ENCODE measurements at regions not wholly inside any gene's neighbourhood (a gene's known extent, or its start where the extent isn't known, plus 50 kb on each side); places are given as distances from the start of the nearest gene placed in this dataset.
A peak's percentile ranks its signal among the peaks of the same experiment; 100 is the strongest.
"Not testable (repeated sequence)": the region's sequence is repeated elsewhere in the genome, so short reads cannot be mapped to it uniquely, and the experiment has no call there.

DNA sequence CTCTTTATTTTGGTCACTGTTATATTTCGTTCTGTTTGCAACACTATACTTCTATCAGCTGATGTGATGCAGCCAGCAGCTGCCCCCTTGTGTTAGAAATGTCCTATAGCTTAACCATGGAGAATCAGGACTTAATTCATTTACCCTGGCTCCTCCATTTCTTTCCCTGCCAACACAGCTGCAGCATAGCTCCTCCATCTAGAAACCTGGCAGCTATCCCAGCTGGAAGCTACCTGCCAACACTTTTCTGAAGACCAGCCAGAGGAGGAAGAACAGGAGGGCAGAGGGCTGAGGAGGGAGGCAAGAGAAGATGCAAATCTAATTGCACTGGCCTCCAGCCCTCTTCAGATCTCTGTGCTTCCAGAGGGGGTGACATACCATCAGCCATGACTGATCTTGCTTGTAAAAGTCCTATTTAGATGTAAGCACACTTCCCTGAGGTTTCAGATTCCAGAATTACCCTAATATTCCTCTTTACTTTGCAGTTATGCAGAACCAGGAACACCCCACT is 156.8 kb upstream of the TMEM260 start:
- no peak for DNase-seq

- no peak for DNase-seq
Measured at GRCh38 chr14:56423544-56423943, 156.1 kb upstream of the TMEM260 start.

DNA sequence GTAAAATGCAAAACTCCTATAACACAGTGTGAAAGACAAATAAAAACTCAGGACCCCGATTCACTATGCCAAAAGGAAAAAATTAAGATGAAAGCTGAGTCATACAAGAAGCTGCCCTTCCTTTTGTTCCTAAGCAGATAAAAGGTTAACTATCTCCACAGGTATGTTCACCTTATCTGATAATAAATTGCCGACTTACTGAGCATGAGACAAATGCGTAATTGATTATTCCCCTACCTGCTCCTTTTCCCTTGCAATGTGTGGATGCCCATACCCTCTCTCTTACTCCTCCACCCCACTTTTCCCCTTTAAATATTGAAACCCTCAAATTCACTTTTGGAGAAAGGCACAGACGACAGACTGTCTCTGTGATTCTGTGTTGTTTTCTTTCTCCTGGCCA is 148.6 kb upstream of the TMEM260 start:
- no peak for DNase-seq

GRCh38 chr14:56449670-56450213 is 129.9 kb upstream of the TMEM260 start:
- DNase-seq = no peak

DNA sequence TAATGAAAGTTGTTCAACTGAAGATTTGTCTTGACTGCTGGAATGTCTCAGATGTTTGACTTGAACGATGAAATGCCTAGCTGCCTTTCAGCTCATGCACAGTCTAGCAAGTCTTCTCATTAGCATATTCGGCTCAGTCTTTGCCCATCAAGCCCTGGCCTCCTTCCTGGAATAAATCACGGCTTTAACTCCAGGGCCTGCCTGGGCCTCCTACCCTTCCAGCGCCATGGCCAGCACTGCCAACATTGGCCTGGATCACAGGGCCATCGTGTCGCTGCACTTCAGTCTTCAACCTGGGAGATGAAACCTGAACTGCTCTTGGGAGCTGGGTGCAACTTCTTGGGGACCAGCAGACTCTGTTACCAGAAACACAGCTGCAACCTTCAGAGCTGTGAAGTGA is 126.7 kb upstream of the TMEM260 start:
- no peak for DNase-seq

- not testable (repeated sequence) for DNase-seq
Measured at GRCh38 chr14:56454680-56455079, 124.9 kb upstream of the TMEM260 start.

DNA sequence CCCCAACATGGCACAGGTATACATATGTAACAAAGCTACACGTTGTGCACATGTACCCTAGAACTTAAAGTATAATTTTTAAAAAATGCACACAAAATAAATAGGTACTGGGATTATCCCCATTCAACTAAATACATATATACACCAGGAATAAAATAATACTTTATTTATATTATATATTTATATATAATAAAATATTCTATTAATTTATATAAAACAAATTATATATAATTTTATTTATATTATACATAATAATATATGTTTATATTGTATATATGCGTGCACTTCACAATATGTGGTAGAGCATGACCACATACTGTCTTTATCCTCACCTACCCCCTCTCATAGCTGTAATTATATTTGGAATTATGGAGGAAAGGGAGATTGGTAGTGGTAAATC is 119.1 kb upstream of the TMEM260 start:
- no peak for DNase-seq

- DNase-seq = no peak
Measured at GRCh38 chr14:56461276-56462275, 118.0 kb upstream of the TMEM260 start.

- DNase-seq = no peak
Measured at GRCh38 chr14:56463271-56463890, 116.2 kb upstream of the TMEM260 start.

GRCh38 chr14:56471056-56471455 is 108.5 kb upstream of the TMEM260 start:
- no peak for DNase-seq

GRCh38 chr14:56474419-56475022 is 105.1 kb upstream of the TMEM260 start:
- DNase-seq = no peak

DNA sequence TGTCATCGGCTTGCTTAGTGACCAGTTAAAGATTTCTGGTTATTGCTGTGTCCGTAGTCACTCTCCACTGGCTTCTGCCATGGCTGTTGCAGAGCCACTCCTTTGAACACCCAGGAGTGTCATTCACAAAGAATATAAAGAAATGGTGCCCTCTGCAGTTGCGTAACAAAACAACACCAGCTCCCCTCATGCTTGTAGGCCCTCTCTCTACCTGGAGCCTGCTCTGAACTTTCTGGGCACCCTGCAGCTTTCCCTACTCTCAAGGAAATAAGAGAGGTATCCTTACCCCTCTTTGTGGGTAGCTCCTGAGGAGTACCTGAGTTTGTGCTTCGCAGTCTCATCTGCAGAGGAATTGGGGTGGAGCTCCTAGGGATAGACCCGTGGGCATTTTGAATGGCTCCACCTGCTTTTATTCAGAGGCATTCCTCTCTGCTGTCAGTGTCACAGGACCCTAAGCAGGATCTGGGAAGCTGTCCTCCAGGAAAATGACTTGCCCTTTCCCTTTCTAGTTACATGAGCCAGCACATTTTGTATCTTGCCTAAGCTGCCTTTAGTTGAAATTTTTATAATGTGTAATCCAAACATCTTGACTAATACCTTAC is 97.2 kb upstream of the TMEM260 start:
- no peak for DNase-seq

GRCh38 chr14:56487090-56487667 is 92.4 kb upstream of the TMEM260 start:
- DNase-seq = no peak

DNA sequence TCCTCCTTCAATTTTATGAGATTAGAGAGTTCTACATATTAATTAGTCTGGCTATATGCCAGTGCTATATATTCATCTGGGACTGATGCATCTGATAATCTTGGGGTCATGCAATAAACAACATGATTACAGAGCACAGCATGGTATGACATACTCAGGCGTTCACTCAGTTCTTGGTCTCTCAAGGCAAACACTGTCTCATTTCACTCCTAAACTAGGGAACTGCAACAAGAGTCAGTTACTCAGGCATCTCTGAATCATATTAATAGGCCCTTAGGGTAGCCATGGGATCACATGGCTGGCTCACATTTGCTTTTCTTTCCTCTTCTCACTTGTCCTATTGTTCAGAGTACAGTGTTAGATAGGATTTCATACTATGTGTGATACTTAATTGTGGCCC is 91.8 kb upstream of the TMEM260 start:
- no peak for DNase-seq

- DNase-seq = no peak
Measured at GRCh38 chr14:56488306-56488705, 91.3 kb upstream of the TMEM260 start.

DNA sequence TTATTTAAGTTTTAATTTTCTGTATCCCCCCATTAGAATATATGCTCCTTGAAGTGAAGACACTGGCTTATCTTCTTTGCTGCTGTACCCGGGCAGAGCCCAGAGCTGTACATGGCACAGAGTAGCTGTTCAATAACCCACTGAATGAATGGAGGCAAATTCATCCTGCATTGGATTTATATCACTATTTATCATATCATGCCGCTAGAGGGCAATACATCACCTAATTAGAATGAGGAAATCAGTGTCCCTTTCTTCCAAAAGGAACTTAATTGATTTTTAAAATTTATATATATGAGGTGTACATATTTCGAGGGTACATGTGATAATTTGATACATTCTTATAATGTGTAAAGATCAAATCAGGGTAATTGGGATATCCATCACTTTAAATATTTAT is 89.2 kb upstream of the TMEM260 start:
- DNase-seq = no peak

DNA sequence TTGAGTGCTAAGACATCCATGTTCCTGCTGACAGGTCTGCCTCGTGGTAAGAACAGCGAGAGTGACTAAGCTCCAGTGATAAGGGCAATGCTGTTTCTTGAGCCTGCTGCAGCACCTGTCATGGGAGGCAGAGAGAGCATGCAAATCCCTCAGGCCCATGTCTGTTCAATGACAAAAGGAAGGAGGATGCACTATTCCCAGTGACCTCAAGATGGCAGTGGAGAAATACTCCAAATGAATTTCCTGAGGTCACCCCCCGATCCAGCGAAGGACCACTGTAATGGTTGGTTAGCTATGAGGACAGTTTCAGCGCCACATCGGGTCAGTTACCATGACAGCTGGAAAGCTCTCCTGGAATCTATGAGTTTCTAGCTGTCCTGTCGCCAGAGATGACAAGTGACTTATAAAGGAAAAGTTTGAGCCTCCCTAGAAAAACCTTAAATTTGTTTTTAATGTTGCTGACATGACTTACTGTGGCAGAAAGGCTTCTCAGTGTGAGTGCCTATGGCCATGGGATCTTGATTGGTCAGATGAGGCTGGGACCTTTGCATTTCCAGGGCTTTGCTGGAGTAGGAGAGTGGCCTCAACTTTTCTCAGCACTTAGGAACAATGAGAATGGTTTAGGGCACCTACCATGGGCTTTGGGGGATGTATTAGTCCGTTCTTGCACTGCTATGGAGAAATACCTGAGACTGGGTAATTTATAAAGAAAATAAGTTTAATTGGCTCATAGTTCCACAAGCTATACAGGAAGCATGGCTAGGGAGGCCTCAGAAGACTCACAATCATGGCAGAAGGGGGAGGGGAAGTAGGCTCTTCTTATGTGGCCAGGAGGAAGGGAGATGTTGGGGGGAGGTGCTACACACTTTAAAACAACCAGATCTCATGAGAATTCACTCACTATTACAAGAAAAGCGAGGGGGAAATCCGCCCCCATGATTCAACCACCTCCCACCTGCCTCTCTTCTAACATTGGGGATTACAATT is 88.0 kb upstream of the TMEM260 start:
- peak in 1 of 2 experiments; percentile 3 for DNase-seq

- DNase-seq = no peak
Measured at GRCh38 chr14:56494167-56494566, 85.4 kb upstream of the TMEM260 start.

- DNase-seq = no peak
Measured at GRCh38 chr14:56498112-56498511, 81.5 kb upstream of the TMEM260 start.

- DNase-seq = no peak
Measured at GRCh38 chr14:56501909-56502530, 77.6 kb upstream of the TMEM260 start.

- DNase-seq = no peak
Measured at GRCh38 chr14:56505361-56505760, 74.2 kb upstream of the TMEM260 start.
